HG02642 (cell line): ENCODE measurements at regions not wholly inside any gene's neighbourhood (a gene's known extent, or its start where the extent isn't known, plus 50 kb on each side); places are given as distances from the start of the nearest gene placed in this dataset.
"Not testable (repeated sequence)": the region's sequence is repeated elsewhere in the genome, so short reads cannot be mapped to it uniquely, and the experiment has no call there.

Experiments
- ATAC-seq: cut with Tn5 transposase; IDR thresholded peaks from one replicate; pipeline ENCODE4 v1.9.1; 2021; ENCODE audit warnings: mild to moderate bottlenecking; ENCODE audit not compliant: unreplicated experiment, poor library complexity

GRCh38 chr12:93078059-93078458 lies 149.0 kb upstream of the EEA1 start:
- no peak for ATAC-seq

GRCh38 chr12:93078577-93078976 lies 149.5 kb upstream of the EEA1 start:
- ATAC-seq, result no peak

DNA sequence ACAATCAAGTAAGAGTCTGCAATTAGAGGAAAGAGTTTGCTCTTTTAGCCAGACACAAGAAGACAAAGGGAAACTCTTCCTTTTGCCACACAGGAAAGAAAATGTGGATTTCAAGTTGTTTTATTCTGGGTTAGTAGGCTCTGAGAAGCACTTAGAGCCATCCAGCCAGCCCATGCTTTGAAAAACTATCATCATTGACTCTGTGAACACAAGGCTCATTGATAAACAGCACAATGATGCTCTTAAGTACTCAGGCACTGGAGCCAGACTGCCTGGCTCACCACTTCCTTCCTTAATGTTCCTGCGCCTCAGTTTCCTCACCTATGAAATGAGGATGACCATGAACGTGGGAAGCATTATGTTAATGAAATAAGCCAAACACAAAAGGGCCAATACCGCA lies 150.2 kb upstream of the EEA1 start:
- ATAC-seq, result no peak

DNA sequence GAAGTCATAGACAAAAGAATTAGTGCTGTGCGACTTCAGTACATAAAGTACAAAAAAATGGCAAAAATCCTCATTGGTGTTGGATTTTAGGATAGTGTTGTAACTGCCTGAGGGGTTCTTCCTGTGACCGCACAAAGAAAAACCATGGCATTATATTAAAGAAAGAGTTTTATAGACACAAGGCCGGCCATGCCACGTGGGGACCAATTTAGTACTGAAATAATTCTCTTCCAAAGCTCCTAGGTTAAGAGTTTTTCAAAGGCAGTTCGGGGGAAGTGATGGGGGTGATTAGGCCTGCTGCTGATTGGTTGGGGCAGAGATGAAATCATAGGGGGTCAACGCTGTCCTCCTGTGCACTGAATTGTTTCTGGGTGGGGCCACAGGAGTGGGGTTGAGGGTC lies 150.9 kb upstream of the EEA1 start:
- ATAC-seq, result no peak

- ATAC-seq, result no peak
Observed at GRCh38 chr12:93080452-93080851, 151.4 kb upstream of the EEA1 start.

- ATAC-seq, result no peak
Observed at GRCh38 chr12:93080994-93081809, 152.1 kb upstream of the EEA1 start.

GRCh38 chr12:93081810-93082165 lies 152.7 kb upstream of the EEA1 start:
- ATAC-seq, result no peak

DNA sequence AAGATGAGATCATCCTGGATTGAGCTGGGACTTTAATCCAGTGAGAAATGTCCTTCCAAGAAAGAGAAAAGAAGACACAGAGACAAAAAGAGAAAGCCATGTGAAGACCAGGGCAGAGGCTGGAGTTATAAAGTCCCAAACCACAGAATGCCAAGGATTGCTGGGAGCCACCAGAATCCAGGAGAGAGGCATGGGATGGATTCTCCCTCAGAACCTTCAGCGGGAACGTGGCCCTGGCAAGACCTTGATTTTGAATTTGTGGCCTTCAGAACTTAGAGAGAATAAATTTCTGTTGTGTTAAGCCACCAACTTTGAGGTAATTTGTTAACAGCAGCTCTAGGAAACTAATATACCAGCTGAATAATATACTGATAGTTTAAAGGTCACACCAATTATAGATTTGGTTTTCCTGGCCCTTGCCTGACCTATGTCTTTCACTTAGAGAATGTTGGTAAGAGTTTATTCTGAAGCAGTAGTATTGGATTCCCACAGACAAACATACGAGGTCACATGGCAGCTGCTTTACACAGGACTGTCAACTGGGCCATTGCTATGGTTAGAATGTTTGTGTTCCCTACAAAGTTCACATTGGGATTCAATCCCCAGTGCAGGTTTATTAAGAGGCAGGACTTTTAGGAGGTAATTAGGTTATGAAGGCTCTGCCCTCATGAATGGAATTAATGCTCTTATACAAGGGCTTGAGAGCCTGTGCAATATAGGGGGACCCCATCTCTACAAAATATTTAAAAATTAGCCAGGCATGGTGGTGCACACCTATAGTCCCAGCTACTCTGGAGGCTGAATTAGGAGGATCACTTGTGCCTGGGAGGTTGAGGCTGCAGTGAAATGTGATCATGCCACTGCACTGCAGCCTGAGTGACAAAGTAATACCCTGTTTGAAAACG lies 156.5 kb upstream of the EEA1 start:
- ATAC-seq, result no peak

GRCh38 chr12:93086288-93086727 lies 157.2 kb upstream of the EEA1 start:
- no peak for ATAC-seq

DNA sequence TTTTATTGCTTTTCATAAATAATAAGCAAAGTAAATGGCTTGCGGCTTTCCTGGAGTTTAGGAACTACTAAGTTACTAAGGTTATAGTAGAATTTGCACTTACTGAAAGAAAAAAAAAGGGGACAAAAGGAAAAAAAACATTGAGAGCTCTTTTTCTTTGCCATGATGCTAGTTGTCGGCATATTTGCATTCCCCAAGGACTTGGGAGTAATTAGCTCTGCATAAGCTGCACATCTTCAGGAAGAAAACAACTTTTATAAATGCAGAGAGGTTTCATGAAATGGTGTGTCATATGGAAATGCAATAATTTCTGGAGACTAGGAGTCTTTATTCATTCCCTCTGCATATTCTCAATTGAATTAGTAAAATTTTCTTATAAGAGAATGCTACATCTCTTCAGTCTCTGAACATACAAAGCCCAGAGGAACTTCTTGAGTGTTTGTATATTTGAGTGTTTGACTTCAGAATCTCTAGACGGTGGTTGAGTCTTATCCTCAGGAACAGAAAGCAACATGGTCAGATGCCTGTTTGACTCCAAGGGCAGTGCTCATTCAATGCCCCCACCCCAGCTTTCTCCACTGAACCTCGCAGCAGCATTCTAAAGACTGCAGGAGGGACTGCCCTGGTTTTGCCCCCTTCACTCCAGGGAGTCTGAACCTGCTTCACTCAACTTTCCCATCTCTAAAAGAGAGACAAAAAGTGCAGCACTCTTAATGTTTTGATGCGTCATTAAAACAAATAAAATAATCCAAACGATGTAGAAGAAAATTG lies 158.9 kb upstream of the EEA1 start:
- ATAC-seq, result no peak

DNA sequence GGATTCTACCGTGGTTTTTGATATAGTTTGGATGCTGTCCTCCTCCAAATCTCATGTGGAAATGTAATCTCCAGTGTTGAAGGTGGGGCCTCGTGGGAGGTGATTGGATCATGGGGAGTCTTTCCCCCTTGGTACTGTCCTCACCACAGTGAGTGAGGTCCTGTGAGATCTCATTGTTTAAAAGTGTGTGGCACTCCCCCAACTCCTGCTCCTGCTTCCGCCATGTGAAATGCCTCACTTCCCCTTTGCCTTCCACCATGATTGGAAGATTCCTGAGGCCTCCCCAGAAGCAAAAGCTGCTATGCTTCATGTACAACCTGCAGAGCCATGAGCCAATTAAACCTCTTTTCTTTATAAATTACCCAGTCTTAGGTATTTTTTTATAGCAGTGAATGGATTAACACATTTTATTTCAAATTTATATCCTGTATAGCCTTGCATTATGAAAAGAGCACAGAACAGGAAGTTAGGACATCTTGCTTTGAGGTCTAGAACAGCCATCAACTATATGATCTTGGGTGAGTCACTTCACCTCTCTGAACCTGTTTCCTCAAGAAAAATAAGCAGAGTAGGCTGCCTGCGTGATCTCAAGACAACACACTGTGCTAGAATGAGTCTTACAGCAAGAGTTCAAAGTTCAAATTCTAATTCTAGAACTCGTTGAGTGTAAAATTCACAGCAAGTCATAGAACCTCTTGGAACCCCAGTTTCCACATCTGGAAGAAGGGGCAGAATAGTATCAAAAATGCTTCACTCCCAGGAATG lies 160.9 kb upstream of the EEA1 start:
- ATAC-seq, result no peak

GRCh38 chr12:93090731-93091172 lies 161.7 kb upstream of the EEA1 start:
- no peak for ATAC-seq

DNA sequence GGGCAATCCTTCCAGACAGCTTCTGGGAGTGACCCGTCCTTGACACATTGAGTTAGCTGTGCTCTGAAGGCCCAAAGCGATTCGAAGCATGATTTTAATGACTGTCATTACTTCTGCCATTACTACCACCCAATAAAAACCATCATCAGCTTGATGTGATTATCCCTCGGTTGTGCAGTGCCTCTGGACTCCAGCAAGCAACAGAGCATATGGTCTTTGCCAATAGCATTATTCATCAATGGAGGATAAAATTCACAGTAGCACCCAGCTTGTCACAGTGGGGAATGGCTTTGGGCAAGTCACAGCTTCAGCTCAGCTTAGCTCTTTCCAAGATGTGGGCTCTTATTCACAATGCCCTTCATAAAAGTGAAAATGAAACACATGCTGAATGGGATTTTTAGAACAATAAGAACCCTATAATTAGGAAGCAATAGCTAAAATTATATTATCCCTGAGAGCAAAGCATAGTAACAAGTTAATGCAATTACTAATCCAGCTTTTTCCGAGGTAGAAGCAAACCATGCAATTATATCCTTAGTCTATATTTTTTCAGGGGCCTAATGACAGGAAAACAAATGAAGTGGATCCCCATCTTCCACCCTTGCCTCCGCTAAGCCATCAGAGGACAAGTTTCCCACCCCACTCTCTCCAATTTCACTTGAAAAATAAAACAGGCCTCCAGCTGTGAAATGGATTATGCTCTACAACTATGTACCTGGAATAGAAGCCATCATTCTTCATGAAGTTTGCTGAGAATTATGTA lies 163.0 kb upstream of the EEA1 start:
- no peak for ATAC-seq

DNA sequence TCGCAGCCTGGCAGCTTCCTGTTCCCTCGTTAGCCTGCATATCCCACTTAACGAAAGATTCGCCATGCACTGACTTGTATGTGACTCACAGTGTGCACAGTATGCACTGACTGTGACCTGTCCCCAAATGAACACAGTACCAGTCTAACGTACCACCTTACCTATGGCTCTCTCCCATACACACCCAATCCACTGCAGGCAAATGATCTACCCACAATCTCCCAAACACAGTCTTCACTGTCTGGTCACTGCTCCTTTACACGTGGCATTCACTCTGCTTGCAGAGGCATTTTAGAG lies 163.5 kb upstream of the EEA1 start:
- no peak for ATAC-seq

DNA sequence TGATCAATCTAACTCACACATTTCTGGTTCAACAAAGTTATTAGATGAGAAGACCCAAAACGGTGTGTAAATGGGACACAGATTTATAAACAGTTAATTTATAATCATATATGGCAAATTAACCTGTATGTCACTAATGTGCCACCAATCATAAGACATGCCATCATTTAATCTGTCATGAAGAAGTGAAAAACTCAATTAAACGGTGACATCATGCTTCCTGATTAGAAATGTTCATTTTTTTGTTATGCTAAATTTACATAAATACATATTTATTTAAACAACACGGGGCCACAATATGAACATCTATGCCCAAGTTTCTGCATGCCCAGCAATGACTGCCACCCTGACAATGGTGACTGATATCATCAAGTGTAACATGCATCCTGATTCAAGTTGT lies 164.1 kb upstream of the EEA1 start:
- no peak for ATAC-seq

- ATAC-seq, result not testable (repeated sequence)
Observed at GRCh38 chr12:93094222-93094621, 165.1 kb upstream of the EEA1 start.

DNA sequence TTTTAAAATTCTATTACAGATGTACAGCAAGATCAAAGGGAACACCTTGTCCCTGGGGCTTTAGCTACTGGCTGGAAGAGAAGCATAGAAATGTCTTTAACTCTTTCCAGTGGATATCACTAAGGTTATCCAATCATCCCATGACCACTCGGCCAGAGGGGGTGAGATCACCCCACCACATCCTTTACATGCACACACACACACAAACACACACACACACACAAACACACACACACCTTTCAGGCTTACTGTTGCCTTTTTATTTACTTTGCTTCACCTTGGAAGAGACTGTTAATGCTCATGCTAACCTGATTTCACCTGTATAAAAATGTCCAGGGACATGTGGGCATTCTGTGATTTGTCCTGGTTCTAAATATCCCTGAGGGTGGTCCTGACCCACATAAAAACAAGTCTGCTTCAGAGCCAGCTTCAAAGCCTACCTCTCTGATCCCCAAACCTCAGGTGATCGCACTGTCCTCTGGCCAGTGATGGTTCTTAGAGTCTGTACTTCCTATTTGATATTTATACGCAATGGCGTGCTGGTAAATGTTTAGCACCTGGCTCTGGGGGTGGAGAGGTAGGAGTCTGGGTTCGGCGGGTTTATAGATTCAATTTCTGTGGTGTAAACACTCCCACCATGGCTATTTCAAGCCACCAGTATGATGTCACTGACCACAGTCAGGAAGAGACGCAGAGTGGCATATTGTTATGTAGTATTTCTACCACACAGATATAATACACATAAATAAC lies 166.1 kb upstream of the EEA1 start:
- peak; percentile 96 for ATAC-seq

DNA sequence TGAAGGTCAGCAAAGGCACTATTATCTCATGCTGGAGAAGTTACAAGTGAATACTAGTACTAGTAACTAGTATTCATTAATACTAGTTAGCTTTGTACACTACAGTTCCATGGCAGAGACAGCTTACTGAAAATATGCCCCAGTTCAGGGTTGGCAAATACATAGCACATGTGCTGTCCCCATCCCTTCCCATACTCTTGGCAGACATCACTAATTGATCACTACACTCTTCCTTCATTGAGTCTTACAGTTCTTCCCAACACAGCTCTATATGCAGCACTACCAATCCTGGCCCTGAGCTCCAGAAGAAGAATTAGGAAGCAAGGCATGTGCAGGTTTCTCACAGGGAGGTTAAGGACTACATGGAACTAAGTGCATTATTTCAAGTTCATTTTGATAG lies 168.3 kb upstream of the EEA1 start:
- ATAC-seq, result no peak

- ATAC-seq, result peak; percentile 35
Observed at GRCh38 chr12:93098077-93098476, 169.0 kb upstream of the EEA1 start.
